T-helper 22 cell (primary cell): ENCODE measurements at regions not wholly inside any gene's neighbourhood (a gene's known extent, or its start where the extent isn't known, plus 50 kb on each side); places are given as distances from the start of the nearest gene placed in this dataset.

ENCODE experiments used
- DNase-seq: peaks from one replicate; pipeline ENCODE4 v3.0.0-alpha.2; 2020; ENCODE audit warnings: low read depth

DNA sequence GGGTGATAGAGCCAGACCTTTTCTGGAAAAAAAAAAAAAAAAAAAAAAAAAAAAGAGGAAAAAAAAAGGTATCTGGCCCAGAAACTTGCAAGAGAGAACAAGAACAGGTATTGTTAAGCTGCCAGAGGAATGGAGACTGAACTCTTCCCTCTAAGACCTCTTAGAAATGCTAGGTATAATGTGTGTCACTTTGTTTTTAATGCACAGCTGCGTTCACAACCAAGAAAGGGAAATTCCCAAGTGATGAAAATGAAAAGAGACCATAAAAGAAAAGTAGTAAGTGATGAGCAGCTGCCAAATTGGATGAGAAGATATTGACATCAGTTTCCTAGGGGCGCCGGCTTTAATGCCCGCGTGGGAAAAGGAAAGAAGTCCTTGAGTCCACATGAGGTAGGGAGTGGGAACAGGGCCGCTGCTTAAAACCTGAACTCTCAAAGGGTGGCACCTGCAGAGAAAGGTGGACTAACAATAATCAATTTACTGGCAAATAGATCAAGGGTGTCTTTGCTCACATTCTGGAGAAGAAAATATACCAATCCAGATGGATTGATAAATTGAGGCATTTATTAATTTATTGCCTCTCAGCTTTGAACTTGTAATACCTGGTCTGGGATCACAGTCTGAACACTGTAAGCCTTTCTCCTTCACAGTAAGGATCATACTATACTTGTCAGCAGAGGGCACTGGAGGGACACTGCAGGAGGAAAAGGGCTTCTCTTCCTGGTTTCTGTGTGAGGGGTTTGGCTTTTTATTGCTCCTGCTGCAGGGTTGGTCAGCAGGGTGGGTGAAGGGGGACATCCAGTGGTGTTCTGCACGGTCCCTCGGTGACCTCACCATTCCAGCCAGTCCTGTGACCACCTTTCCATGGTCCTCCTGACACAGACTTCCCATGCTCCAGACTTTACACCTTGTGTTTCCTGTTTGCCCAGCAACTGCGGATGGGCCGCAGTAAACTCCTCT is 131.6 kb downstream of the AQP9 start:
- DNase-seq: no peak

DNA sequence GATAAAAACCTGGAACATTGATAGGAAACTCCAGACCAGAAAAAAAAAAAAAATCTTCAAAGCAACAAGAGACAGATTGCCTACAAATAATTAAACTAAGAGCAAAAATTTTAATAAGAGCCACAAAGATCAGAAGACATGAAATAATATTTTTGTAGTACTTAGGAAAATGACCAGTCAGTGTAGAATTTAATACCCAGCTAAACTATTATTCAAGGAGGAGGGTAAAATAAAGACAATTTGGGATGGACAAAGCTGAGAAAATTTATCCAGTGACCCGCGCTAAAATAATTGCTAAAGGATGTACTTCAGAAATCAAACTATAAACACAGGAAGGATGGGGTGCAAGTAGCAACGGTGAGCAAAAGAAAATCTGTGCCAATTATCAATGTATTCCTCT is 133.2 kb downstream of the AQP9 start:
- DNase-seq: no peak

DNA sequence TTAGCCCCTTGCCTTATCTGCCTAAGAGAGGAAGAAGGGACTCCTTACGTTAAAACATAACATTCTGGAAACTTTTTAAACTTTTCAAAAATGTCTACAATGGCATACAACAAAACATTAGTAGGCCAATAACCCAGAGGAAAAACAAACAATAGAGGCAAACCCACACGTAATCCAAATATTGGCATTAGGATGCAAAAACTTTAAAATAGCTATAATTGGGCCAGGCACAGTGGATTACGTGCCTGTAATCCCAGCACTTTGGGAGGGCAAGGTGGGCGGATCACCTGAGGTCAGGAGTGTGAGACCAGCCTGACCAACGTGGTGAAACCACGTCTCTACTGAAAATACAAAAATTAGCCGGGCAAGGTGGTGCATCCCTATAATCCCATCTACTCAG is 134.9 kb downstream of the AQP9 start:
- DNase-seq: no peak

DNA sequence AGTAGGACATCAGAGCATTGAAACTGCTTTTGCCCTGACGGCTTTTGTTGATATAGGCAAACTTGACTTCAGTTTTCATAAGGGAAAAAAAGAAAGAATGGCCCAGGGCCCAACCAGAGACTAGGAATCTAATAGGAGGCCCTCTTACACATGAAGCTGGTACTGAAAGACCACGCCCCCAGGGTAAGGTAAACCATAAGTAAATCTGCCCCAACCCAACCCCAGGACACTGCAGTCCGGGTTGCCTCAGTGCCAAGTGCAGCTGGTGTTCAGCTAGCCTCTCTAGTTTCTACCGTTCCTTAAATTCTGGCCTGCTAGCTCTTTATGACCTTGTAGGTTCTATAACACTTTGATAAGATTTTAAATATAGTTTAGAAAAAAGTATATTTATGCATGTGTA is 136.7 kb downstream of the AQP9 start:
- no peak for DNase-seq

DNA sequence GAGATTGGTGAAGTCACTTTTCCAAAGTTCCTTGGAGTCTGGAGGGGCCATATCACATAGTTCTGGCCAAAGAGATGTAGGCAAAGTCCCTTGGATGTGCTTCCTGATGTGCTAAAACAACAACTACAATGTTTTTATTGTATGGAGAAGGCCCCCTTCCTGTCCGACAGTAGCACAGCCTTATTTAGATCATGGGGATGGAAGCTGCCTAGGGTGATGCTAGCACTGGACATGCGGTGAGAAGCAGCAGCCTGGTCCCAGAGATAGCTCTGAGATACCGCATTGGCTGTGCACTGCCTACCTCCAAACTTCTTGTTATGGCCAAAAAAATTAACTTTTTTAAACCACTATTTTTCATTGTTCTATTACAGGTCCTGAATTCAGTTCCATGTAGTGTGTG is 137.6 kb downstream of the AQP9 start:
- no peak for DNase-seq

DNA sequence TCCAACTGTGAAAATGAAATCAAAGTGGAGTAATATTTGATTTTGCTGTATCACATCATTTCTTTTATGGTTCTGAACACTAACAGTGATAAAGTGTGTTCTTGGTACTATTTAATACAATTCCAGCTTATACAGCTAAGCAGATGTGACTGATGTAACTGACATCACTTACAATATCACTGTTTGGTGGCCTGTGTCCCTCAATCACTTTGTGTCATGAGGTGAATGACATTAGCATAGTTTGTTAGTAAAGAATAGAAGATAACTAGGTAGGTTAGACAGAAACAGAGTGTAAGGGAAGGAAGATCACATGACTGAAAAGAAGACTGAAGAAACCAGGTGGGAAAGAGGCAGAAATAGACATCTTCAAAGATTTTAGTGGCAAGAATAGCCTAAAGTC is 138.7 kb downstream of the AQP9 start:
- DNase-seq: no peak

DNA sequence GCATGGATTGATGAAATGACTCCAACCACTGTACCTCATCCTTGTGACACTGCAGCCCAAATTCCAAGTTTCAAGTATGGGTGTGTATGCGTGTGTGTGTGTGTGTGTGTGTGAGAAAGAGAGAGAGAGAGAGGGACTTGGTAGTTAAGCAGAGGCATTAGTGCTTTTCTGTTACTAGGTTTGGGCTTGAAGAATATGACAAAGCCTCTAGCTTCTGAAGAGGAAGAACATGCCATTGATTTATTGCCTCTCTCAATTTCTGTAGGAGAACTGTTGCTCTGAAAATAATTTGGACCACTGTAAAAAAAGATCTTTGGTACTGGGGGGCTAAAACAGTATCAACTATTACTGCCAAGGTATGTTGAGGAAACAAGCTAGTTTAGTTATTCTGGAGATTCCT is 139.2 kb downstream of the AQP9 start:
- DNase-seq: no peak

DNA sequence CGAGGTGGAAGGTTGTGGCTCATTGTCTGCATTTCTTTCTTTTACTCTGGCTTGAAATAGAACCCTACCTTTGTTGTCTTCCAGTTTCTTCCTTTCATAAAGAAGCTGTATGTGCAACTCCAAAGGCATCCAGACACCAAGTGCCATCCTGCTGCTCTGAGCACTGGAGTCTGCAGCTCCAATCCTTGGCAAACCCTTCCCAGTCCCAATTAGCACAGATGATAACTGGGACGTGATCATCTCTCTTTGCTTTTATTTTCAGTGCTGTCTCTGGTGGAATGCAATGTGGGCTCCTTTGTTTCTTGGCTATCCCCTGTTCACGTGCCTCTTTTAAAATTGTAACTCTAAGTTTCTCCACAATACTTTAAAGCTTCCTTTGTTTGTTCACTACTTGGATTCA is 140.9 kb downstream of the AQP9 start:
- no peak for DNase-seq

DNA sequence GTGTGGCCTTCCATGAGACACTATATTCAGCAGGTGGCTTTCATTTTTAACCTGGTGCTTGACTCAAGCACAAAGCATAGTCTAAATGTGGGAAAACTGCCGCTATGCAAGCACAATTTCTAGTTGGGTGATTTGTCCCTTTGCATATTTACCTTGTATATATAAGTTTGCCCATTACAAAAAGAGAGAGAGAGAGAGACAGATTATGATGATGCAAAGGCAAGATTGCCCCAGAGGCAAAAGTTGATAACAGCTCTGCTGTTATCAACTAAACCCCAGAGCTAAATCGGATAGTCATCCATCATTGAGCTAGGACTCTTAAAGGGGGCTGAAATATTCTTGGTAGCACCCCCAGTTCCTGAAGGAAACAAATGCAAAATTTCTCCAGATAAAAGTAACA is 141.5 kb downstream of the AQP9 start:
- no peak for DNase-seq

DNA sequence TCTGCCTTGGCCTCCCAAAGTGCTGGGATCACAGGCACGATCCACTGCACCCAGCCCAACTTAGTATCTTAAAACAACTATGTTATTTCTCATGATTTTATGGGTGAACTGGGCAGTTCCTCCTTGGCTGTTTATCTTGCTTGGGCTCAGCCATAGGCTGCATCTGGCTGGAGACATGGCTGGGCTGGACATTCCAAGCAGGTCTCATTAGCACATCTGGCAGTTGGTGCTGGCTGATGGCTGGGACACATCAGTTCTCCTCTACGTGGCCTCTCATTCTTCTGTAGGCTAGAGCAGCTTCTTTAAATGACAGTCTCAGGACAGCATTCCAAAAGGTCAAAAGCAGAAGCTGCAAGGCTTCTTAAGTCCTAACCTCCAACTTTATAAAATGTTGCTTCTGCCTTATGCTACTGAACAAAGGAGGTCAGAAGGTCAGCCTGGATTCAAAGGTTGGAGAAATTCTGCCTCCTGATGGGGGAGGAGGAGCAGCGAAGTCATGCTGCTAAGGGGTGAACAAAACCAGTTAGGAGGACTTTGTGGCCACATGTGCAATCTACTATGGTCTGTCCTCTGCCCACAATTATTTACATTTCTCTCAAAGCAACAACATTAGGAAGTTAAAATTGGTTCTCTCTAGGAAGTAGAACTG is 144.0 kb downstream of the AQP9 start:
- no peak for DNase-seq

DNA sequence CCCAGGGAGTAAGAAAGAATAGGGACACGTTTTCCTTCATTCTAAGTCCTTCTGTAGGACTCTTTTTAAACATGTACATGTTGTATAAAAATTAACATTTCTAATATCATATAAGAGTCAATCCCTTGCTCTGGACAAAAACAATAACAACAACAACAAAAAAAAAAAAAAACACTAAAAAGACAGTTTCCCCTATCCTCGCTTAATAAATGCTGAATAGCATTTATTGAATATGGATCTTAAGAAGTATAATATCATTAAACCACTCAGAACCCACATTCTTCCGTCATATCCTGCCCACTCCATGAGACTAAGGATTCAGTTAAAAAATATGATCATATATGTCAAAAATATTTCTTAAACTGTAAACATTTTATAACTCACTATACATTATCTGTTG is 145.1 kb downstream of the AQP9 start:
- no peak for DNase-seq

DNA sequence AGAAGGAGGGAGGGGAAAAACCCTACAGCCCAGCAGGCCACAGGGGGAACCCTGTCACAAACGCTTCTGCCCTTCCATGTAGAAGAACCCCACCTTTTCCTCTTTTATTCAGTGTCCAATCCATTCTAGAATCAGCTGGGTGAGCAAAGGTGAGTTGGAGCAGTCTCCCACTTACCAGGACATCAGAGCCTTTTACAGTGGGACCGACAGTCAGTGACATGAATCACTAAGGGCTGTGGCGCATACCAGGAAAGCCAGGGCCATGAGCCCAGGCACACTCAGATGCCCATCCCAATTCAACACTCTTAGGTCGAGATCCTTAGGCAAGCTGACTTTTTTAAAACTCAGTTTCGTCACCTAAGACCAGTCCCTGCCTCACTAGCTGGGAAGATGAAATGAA is 146.1 kb downstream of the AQP9 start:
- DNase-seq: no peak

DNA sequence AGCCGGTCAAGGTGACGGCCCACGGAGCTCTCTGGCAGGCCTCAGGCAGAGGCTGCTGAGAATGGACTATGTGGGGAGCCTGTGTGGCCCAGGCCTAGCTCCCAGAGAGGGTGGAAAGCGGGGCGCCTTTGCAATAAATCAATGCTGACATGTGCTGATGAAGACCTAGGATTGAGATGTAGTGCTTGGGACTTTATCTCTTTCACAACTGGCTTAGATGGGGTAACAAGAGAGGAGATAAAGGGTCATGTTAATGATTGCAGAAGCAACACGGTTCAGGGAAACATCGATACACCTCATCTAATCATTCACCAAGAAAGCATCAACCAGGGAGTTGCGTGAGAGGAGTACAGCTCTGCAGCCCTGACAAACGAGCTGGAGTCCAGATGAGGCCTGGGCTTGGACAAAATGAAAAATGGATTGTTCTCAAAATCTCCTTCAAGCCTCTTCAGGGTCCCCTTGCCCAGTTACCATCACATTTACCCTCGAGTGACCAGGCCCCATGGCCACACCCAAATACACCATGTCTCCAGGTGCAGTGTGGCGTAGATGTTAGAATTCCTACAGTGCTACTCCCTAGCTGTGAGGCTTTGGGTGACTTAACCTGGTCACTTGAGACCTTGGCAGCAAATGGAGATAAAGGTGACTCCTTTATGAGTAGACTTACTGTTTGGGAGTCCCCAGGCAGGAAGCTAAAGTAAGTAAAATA is 146.4 kb upstream of the LIPC start:
- DNase-seq: no peak

DNA sequence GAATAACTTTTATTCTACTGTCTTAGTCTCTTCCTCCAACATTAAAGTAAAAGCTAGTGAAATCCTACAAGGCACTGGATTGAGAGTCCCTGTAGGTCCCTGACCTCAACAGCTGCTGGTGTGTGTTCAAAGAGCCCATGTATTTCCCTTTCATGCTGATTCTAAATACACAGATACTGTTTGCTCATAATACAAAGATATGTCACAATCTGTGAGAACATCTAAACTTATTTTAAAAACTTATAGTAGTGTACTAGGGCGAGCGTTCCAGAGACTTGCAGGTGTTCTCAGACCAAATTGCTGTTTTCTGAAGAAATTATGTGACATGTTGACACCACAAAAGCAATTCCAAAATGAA is 145.9 kb upstream of the LIPC start:
- DNase-seq: no peak

DNA sequence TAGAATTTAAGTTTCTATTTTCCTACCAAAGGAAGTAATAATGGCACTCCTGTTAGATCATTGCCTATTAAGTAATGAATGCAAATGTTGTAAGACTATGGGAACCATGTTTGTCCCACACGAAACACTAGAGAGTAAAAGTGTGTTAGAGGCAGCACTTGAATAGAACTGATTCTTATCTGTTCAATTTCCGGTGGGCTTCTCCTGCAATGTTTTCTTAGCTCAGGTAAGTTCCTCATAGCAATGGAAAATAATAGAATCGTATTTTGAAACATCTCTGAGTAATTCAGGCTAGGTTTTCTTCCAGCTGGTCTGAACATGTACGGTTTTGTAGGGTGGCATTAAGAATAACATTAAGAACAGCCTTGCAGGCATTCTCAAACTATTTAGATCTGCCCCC is 145.3 kb upstream of the LIPC start:
- no peak for DNase-seq

DNA sequence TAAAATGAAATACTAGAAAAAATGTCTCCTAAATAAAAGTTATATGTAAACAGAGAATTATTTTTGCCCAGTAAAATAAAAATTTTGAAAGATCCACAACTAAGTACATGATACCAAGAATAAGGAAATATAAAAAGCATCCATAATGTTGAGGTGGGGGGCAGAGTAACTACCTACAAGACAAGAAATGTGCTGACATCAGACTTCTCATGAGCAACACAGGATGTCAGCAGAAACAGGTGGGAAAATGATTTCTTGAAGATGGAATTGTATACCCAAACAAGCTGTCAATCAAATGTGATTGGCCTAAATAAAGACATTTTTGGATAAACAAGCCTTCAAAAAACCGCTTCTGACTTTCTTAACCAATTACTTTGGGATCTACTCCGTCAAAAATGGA is 143.9 kb upstream of the LIPC start:
- no peak for DNase-seq

DNA sequence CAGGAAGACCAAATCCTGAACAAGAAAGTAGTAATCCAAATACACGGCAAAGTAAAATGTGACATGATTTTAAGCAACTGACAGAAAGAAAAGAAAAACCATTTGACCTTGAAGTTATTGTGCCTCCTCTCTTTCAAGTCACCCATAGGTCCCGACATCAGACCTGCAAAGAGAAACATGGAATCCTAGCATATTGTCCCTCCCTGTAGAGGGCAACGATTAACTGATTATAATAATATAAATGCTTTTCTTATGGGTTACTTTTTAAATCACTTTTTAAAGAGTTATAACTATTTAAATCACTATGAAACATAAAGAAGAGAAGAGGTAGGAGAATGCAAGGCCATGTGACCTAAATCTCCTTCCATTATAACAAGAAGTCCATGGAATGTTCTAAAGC is 143.2 kb upstream of the LIPC start:
- no peak for DNase-seq

DNA sequence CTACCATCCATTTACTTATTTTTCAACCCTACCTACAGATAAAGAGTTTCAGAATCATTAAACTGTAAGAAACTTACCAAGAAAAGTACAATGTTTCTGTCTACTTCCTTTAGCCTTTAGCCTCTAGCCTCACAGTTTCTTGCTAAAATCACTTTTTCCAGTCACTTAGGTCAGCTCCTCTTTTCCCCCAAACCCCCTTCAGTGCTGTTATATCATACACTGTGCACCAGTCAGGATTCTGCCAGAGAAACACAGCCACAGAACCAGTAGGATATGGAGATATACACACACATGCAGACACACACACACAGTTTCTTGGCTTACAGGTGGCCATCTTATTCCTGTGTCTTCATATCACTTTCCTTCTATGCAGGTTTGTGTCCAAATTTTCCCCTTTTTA is 139.9 kb upstream of the LIPC start:
- no peak for DNase-seq

DNA sequence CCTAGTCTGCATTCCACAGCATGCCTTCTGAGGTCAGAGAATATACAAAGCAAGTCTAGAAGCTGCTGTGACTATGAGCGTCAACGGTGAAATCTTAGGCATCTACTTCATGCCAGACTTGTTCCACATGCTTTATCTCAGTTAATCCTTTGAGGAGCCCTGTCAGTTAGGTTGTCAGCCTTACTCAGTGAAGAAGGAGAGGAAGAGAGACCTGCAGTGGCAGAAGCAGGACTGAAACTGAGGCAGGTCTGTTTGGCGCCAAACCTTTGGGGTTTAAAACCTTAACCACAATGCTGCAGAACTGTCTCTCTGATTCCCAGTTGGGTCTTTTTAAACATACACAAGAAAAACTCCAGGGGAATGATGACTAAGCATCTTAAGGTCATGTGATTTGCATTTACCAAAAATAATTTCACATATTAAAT is 139.0 kb upstream of the LIPC start:
- no peak for DNase-seq

DNA sequence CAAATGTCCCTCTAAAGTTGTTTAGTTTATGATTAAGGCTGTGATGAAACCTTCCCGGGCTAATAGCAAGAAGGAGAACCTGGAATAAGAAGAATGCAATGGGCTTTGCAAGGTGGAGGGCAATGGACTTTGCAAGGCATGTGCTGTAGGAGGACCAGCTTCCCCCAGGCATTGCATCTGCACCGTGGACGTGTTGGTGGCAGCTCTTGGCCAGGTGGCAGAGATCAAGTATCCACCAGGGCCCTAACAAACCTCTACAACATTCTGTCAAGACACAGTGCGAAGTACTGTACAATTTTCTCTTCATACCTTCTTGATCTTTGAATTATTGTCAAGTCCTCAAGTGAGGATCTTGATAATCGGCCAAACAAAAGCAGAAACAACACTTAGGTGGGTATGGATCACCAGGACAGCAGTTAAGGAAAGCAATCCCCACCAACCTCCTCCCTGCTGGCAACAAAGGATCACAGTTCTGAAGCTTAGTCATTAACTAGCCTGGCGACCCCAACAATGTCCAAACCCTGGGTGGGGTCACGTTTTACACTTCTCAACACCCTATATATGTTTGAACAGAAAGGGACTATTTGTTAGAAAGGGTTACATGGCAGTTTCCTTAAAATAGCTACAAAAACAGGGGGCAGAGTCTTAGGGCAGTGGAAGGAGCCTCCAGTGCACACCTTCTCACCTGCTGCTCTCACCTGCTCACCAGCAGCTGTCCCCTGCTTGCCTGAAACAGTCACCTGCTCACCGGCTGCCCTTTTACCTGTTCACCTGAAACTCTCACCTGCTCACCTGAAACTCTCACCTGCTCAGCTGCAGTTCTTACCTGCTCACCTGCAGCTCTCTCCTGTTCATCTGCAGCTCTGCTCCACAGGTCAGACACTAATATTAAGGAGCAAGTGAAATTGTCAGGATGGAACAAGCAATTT is 137.9 kb upstream of the LIPC start:
- no peak for DNase-seq

DNA sequence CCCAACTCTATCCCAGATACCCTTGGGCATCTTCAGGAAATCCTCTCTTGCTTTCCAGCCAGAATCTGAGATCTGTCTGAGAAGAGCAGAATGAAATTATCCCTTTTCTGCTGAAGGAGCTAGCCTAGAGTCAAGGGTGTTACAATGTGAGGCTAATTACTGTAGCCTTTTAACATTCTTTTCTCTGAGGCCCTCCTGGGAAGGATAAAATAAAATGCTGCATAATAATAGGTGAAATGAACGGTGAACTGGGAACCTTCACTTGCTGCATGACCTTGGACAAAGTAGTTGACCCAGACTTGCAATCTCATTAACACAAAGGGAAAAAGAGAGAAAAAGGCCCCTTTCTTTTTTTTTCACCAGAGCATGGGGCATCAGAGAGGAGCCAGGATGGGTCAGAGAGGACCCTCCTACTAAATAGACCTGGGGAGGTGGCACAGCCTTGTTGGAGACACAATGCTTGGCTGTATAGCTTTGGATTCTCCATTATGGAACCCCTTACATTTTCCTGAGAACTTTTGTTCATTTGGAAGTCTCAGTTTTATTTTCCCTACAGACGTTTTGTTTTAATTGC is 137.0 kb upstream of the LIPC start:
- no peak for DNase-seq
